T-helper 2 cell treated with Interferon-gamma antibody and Interleukin-4, amounts not matched to agents 5 μg/mL and 100 μg/mL, for 36 hours (primary cell): ENCODE measurements at regions not wholly inside any gene's neighbourhood (a gene's known extent, or its start where the extent isn't known, plus 50 kb on each side); places are given as distances from the start of the nearest gene placed in this dataset.
"Not testable (repeated sequence)": the region's sequence is repeated elsewhere in the genome, so short reads cannot be mapped to it uniquely, and the experiment has no call there.

Experiments used
- DNase-seq: peaks from one replicate; pipeline ENCODE4 v3.0.0; 2021; ENCODE audit warnings: low spot score
- H3K27ac Mint-ChIP-seq: one replicate; pipeline ENCODE4 v1.8.0; 2021; ENCODE audit warnings: mild to moderate bottlenecking, mixed read lengths
- H3K27me3 Mint-ChIP-seq: one replicate; pipeline ENCODE4 v1.8.0; 2021; ENCODE audit warnings: low read depth, mixed read lengths
- H3K36me3 Mint-ChIP-seq: one replicate; pipeline ENCODE4 v1.8.0; 2021; ENCODE audit warnings: low read depth, mixed read lengths
- H3K4me1 Mint-ChIP-seq: one replicate; pipeline ENCODE4 v1.8.0; 2021; ENCODE audit warnings: low read depth, mixed read lengths
- H3K4me3 Mint-ChIP-seq: one replicate; pipeline ENCODE4 v1.8.0; 2022; ENCODE audit warnings: mild to moderate bottlenecking, moderate library complexity, mixed read lengths
- H3K9me3 Mint-ChIP-seq: one replicate; pipeline ENCODE4 v1.8.0; 2021; ENCODE audit warnings: mixed read lengths

DNA sequence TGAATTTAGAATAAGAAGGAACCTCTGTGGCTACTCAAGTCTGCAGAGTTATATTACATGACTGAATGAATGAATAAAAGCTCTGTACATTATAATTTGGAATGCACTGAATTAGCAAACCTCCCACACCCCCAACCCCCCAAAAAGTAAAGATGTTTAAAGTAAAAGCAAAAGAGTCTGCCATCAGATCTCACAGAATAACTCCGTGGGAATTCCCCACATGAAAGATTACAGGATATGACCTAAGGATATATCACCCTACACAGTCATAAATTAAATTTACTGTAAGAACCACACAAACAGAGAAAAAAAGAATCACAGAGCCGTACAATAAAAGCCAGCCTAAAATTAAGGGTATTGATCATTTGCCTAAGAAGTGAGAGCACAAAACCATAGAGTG lies 587.3 kb downstream of the PTPRC start:
- Mint-ChIP-seq H3K27me3 (no peaks in the 10 kb centered on the region), H3K4me1 (peaks cover 11% of the 10 kb centered on the region), H3K27ac (no peak overlapping the region), H3K9me3 (no peaks in the 10 kb centered on the region), H3K4me3 (peak overlapping the region; percentile 35), H3K36me3 (peaks cover 1% of the 10 kb centered on the region)
- peak; percentile 55 for DNase-seq

DNA sequence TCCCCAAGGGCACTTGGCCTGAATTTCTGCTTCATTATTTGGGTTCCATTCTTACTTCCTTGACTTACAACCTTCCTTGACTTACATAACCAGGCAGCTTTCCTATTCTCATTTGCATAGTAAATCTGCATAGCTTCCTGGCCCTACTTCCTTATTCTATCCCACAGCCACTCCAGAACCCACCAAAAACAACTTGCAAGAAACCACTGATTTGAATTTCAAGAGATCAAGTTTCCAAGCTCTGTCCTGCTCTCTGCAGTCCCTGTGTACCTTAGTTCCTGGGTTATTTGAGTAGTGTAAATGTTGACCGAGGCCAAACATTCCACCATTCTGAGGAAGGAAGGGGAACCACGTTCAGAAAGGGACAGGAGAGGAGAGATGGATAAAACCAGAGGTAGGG lies 603.3 kb downstream of the PTPRC start:
- Mint-ChIP-seq H3K4me1 (peaks cover 14% of the 10 kb centered on the region), H3K27ac (no peak overlapping the region), H3K27me3 (peaks cover 33% of the 10 kb centered on the region), H3K36me3 (no peaks in the 10 kb centered on the region), H3K9me3 (no peaks in the 10 kb centered on the region), H3K4me3 (no peak overlapping the region)
- DNase-seq, result no peak

DNA sequence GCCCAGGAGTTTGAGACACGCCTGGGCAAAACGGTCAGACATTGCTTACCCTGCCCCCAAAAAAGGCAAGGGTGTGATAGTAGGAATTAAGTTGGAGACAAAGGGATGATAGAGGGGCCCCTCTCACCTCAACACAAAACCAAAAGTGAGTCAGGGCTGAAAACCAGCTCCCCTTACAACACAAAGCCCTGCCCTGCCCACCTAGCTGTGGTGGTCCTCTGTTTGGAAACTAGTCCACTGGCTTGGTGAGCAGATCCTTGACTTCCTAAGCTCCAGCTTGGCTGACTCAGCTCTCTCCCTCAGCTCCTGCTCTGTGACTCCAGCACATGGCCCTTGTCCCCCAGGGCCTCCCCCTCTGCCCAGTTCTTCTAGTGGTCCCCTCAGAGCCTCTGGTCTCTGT lies 603.8 kb downstream of the PTPRC start:
- Mint-ChIP-seq H3K4me3 (no peak overlapping the region), H3K27ac (no peak overlapping the region), H3K4me1 (peaks cover 14% of the 10 kb centered on the region), H3K27me3 (peaks cover 37% of the 10 kb centered on the region), H3K36me3 (no peaks in the 10 kb centered on the region), H3K9me3 (no peaks in the 10 kb centered on the region)
- DNase-seq, result no peak

DNA sequence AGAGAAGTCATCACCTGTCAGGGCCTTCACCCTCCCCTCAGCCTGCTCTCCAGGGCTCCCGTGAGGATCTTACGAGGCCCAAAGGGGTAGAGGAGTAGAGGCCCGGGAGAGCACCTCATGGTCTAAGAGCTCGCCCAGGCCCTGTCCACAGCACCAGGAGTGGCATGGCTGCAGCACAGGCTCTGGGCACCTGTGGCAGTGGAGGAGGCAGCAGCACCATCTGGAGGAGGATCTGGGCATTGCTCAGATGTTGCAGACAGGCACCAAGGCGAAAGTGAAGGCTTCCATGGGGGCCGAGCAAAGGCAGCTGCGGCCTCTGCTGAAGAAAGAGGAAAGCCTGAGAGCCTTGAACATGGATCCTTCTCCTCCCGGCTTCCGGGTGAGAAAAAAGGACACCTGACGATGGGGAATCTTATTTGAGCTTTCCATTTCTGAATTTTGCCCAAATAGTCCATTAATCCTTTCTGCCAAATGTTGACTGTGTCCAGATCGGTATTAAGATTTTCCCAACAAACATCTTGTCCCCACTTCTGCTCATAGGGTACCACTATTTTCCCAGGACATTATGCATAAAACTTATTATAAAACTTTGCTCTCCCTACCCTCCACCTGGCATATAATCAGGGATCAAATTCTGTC lies 604.7 kb downstream of the PTPRC start:
- Mint-ChIP-seq H3K27ac (no peak overlapping the region), H3K4me1 (peaks cover 14% of the 10 kb centered on the region), H3K27me3 (peaks cover 44% of the 10 kb centered on the region), H3K9me3 (no peaks in the 10 kb centered on the region), H3K36me3 (no peaks in the 10 kb centered on the region), H3K4me3 (no peak overlapping the region)
- DNase-seq, result peak; percentile 66

DNA sequence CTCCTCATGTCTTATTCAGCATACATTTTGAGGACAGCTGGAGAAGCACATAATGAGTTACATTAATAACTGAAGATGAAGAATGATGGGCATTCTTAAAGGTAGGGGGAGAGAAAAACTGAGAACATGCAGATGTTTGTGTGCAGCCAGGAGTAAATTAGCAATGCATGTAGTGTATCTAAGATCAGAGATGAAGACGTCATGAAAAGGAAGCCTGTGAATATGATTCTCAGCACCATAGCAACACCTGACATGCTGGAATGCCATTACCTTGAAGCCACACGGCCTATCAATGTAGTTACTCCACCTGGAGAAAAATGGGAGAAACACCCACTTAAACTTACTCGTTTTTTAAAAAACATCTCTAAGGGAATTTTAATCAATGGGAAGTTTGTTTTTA lies 607.1 kb downstream of the PTPRC start:
- Mint-ChIP-seq H3K27me3 (peaks cover 49% of the 10 kb centered on the region), H3K27ac (no peak overlapping the region), H3K36me3 (no peaks in the 10 kb centered on the region), H3K4me1 (peaks cover 14% of the 10 kb centered on the region), H3K4me3 (no peak overlapping the region), H3K9me3 (no peaks in the 10 kb centered on the region)
- no peak for DNase-seq

DNA sequence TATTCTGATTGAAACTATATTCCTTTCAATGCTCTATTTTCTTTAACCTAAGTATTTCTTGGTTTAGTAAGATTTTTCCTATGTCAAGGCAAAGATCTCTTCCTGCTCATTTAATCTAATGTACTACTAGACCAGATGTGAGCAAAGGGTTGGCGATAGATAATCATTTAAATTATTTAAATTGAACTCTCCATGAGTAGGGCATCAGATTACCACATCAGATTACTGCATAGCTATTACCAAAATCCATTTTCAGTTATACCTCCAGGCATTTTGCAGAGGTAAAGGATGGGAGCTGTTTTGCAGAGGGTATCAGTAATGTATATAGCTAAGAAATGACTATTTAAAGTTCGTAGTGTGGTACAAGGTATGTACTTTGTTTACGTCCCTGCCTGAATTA lies 607.9 kb downstream of the PTPRC start:
- H3K36me3 Mint-ChIP-seq, result no peaks in the 10 kb centered on the region
- no peak overlapping the region for H3K4me3 Mint-ChIP-seq
- DNase-seq, result no peak
- H3K27me3 Mint-ChIP-seq, result peaks cover 50% of the 10 kb centered on the region
- no peak overlapping the region for H3K27ac Mint-ChIP-seq
- peaks cover 14% of the 10 kb centered on the region for H3K4me1 Mint-ChIP-seq
- no peaks in the 10 kb centered on the region for H3K9me3 Mint-ChIP-seq

DNA sequence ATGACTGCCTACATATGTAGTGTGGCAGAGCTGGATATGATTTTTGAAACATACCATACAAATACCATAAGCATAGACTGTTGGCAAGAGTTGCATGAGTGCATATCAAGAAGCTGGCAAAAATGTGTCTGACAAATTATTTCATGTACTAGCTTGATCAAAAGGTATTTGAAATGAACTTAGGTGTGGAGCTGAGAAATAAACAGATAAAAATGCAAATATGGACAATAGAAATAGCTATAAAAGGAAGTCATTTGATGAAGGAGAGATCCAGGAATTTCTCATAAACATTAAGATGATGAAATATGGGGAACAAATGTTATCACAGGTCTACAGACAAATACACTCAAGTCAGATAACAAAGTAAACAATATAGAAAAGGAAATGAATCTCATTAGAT lies 609.1 kb downstream of the PTPRC start:
- Mint-ChIP-seq H3K4me1 (peaks cover 9% of the 10 kb centered on the region), H3K27me3 (peaks cover 54% of the 10 kb centered on the region), H3K27ac (no peak overlapping the region), H3K36me3 (no peaks in the 10 kb centered on the region), H3K9me3 (no peaks in the 10 kb centered on the region), H3K4me3 (no peak overlapping the region)
- no peak for DNase-seq

DNA sequence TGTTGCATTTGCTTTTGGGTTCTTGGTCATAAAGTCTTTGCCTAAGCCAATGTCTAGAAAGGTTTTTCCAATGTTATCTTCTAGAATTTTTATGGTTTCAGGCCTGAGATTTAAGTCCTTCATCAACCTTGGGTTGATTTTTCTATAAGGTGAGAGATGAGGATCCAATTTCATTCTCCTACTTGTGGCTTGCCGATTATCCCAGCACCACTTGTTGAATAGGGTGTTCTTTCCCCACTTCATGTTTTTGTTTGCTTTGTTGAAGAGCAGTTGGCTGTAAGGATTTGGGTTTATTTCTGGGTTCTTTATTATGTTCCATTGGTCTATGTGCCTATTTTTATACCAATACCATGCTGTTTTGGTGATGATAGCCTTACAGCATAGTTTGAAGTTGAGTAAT lies 615.2 kb downstream of the PTPRC start:
- H3K36me3 Mint-ChIP-seq, H3K27ac Mint-ChIP-seq, H3K9me3 Mint-ChIP-seq, H3K4me1 Mint-ChIP-seq, H3K4me3 Mint-ChIP-seq, DNase-seq: not testable (repeated sequence)
- peaks cover 43% of the 10 kb centered on the region for H3K27me3 Mint-ChIP-seq

DNA sequence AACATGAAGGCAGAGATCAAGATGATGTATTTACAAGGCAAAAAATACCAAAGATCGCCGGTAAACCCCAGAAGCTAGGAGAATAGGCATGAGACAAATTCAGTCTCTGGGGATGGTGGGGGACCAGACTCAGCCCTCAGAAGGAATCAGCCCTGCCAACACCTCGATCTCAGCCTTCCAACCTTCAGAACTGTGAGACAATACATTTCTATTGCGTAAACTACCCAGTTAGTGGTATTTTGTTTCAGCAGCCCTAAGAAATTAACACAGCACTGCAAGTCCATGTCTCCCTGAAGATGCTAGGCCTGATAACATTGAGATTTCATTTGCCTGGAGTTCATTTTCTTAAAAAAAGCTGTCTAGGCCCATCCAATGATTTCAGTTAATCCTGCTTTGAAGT lies 622.5 kb downstream of the PTPRC start:
- DNase-seq, result no peak
- no peaks in the 10 kb centered on the region for H3K36me3 Mint-ChIP-seq
- H3K27me3 Mint-ChIP-seq, result peaks cover 21% of the 10 kb centered on the region
- H3K9me3 Mint-ChIP-seq, result no peaks in the 10 kb centered on the region
- H3K27ac Mint-ChIP-seq, result no peak overlapping the region
- no peaks in the 10 kb centered on the region for H3K4me1 Mint-ChIP-seq
- no peak overlapping the region for H3K4me3 Mint-ChIP-seq

DNA sequence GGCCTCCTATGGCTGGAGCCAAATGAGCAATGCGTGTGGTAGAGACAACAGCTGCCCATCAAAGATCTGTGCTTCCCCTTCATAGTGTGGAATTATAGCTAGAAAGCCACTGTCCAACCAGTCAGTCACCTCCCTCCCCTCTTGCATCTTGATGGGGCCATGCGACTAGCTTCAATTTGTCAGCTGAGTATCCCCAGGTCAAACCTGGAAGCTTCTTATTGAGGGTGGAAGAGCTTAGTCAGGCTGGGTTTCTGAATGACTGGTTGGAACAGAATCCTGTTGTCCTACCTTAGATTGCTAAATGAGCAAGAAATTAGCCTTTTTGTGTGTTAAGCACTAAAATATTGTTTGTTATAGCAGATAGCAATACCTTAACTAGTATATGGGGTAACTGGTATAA lies 625.4 kb downstream of the PTPRC start:
- H3K9me3 Mint-ChIP-seq, result no peaks in the 10 kb centered on the region
- no peak overlapping the region for H3K27ac Mint-ChIP-seq
- peaks cover 6% of the 10 kb centered on the region for H3K27me3 Mint-ChIP-seq
- no peaks in the 10 kb centered on the region for H3K36me3 Mint-ChIP-seq
- no peaks in the 10 kb centered on the region for H3K4me1 Mint-ChIP-seq
- H3K4me3 Mint-ChIP-seq, result no peak overlapping the region
- DNase-seq, result no peak

DNA sequence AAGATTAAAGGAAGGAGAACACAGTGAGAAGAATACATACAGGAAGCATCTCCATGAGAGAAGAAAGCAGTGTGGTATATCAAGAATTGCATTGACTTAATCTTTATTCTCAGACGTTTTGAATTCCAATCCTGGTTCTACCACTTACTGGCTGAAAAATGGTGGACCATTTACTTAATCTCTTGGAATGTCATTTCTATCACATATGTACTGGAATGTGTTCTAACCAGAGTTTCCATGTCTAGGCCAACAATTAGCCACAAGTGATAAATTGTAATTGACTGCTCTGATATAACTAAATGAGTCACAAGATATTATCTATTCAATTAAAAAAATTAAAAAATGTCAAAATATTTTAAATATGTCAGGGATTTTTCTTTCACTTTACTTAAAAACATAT lies 626.1 kb downstream of the PTPRC start:
- Mint-ChIP-seq H3K4me3 (no peak overlapping the region), H3K27me3 (peaks cover 1% of the 10 kb centered on the region), H3K27ac (no peak overlapping the region), H3K9me3 (no peaks in the 10 kb centered on the region), H3K36me3 (no peaks in the 10 kb centered on the region), H3K4me1 (no peaks in the 10 kb centered on the region)
- DNase-seq, result no peak

DNA sequence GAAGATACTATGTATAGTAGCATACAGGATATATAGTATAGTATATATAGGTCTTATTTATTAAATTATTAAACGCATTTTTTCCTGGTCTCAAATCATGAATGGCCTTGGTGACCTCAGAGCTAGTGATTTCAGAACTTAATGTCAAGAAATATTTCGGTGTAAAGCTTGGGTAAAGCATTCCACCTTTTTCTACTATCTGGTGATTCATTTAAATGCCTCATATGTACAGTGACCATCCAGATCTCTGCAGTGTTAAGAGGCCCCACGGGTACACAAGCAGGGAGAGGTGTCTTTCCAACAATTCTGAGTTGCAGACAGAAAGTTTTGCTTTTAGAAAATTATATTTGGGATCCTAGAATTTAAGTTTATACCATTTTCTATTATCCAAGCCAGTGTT lies 626.5 kb downstream of the PTPRC start:
- H3K9me3 Mint-ChIP-seq, result no peaks in the 10 kb centered on the region
- DNase-seq, result no peak
- no peak overlapping the region for H3K4me3 Mint-ChIP-seq
- H3K27ac Mint-ChIP-seq, result no peak overlapping the region
- H3K27me3 Mint-ChIP-seq, result peaks cover 1% of the 10 kb centered on the region
- no peaks in the 10 kb centered on the region for H3K4me1 Mint-ChIP-seq
- no peaks in the 10 kb centered on the region for H3K36me3 Mint-ChIP-seq

DNA sequence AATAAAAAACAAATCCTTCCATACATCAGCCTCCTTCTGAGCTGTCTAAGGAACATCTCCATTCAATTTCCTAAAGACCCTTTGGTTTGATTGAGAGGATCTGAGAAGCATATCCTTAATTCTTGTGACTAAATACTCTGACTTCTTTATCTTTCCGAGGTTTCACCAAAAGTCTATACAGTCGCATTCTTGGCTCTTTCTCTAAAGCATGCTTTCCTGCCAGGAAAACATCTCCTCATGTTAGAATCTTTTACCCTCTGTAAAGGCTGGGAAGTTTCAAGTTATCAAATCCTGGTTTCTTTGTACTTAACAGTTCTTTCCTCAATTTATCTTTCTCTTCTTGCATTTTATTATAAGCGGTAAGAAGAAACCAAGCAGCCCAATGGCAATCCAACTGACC lies 630.4 kb downstream of the PTPRC start:
- Mint-ChIP-seq H3K27me3 (no peaks in the 10 kb centered on the region), H3K4me1 (peaks cover 1% of the 10 kb centered on the region), H3K4me3 (no peak overlapping the region), H3K27ac (no peak overlapping the region), H3K9me3 (no peaks in the 10 kb centered on the region), H3K36me3 (no peaks in the 10 kb centered on the region)
- no peak for DNase-seq

DNA sequence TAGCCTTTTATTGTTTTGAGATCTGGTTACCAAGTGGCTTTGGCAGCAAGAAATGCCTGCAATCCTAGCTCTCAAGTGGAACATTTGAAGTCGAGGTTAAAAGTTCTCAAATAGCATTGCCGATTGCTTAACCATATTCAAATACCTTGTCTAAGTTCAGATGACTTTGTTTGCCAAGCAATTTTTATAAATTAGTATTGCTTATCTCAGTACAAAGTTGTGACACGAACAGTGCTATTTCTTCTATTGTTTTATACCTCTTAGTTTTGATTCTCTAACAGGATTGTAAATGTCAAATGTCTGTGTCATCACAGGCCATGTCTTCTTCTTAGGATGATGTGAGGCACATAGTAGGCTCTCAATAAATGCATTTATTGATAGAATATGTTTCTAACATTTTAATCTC lies 633.3 kb downstream of the PTPRC start:
- no peaks in the 10 kb centered on the region for H3K36me3 Mint-ChIP-seq
- H3K4me1 Mint-ChIP-seq, result peaks cover 1% of the 10 kb centered on the region
- H3K27me3 Mint-ChIP-seq, result peaks cover 5% of the 10 kb centered on the region
- no peak for DNase-seq
- H3K9me3 Mint-ChIP-seq, result no peaks in the 10 kb centered on the region
- no peak overlapping the region for H3K4me3 Mint-ChIP-seq
- H3K27ac Mint-ChIP-seq, result no peak overlapping the region

DNA sequence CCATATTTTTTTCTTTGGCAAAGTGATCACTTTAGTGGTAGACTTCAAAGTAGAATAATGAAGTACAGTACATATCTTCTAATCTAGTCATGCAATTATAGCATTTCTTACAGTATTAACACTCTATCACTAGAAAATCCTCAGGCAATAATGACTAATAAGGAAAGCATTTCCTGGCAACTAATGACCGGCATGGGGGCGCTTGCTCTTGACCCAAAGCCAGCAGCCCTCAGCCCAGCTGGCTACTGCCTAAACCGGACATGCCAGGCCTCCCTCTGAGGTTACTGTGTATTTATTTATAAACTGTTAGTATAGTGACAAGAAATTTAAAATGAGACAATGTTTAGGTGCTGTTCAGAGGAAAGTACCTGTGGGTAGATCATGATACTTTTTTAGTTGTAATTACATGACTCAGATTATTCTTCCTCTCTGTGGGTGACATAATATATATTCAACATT lies 633.8 kb downstream of the PTPRC start:
- peaks cover 5% of the 10 kb centered on the region for H3K27me3 Mint-ChIP-seq
- DNase-seq, result no peak
- H3K4me3 Mint-ChIP-seq, result no peak overlapping the region
- H3K27ac Mint-ChIP-seq, result no peak overlapping the region
- no peaks in the 10 kb centered on the region for H3K36me3 Mint-ChIP-seq
- no peaks in the 10 kb centered on the region for H3K9me3 Mint-ChIP-seq
- H3K4me1 Mint-ChIP-seq, result peaks cover 1% of the 10 kb centered on the region
